ENCODE measurements at regions not wholly inside any gene's neighbourhood (a gene's known extent, or its start where the extent isn't known, plus 50 kb on each side); places are given as distances from the start of the nearest gene placed in this dataset.

- DNase-seq (ENCODE audit: low read depth in 1 of 2, low spot score in 1 of 2) = no peak
These were observed 360.4 kb downstream of the KLF5 start for GRCh38 chr13:73419186-73419585.

- DNase-seq (ENCODE audit: low read depth in 1 of 2, low spot score in 1 of 2) = no peak
These were observed 358.3 kb downstream of the KLF5 start for GRCh38 chr13:73417012-73417615.

GRCh38 chr13:73416093-73416492 lies 357.3 kb downstream of the KLF5 start:
- no peak for DNase-seq (ENCODE audit: low read depth in 1 of 2, low spot score in 1 of 2)

- no peak for DNase-seq (ENCODE audit: low read depth in 1 of 2, low spot score in 1 of 2)
These were observed 354.9 kb downstream of the KLF5 start for GRCh38 chr13:73413656-73414055.

GRCh38 chr13:73412933-73413332 lies 354.1 kb downstream of the KLF5 start:
- no peak for DNase-seq (ENCODE audit: low read depth in 1 of 2, low spot score in 1 of 2)

GRCh38 chr13:73411067-73411809 lies 352.4 kb downstream of the KLF5 start:
- no peak for DNase-seq (ENCODE audit: low read depth in 1 of 2, low spot score in 1 of 2)

GRCh38 chr13:73406454-73406853 lies 347.6 kb downstream of the KLF5 start:
- no peak for DNase-seq (ENCODE audit: low read depth in 1 of 2, low spot score in 1 of 2)

GRCh38 chr13:73404581-73404980 lies 345.8 kb downstream of the KLF5 start:
- DNase-seq (ENCODE audit: low read depth in 1 of 2, low spot score in 1 of 2) = no peak

GRCh38 chr13:73403355-73404120 lies 344.7 kb downstream of the KLF5 start:
- no peak for DNase-seq (ENCODE audit: low read depth in 1 of 2, low spot score in 1 of 2)

- no peak for DNase-seq (ENCODE audit: low read depth in 1 of 2, low spot score in 1 of 2)
These were observed 343.0 kb downstream of the KLF5 start for GRCh38 chr13:73401769-73402168.

- DNase-seq (ENCODE audit: low read depth in 1 of 2, low spot score in 1 of 2) = no peak
These were observed 340.8 kb downstream of the KLF5 start for GRCh38 chr13:73399347-73400216.

GRCh38 chr13:73397496-73398305 lies 338.9 kb downstream of the KLF5 start:
- no peak for DNase-seq (ENCODE audit: low read depth in 1 of 2, low spot score in 1 of 2)

- no peak for DNase-seq (ENCODE audit: low read depth in 1 of 2, low spot score in 1 of 2)
These were observed 335.3 kb downstream of the KLF5 start for GRCh38 chr13:73394066-73394465.

- DNase-seq (ENCODE audit: low read depth in 1 of 2, low spot score in 1 of 2) = no peak
These were observed 331.3 kb downstream of the KLF5 start for GRCh38 chr13:73390100-73390499.

- no peak for DNase-seq (ENCODE audit: low read depth in 1 of 2, low spot score in 1 of 2)
These were observed 329.8 kb downstream of the KLF5 start for GRCh38 chr13:73388586-73388985.

- DNase-seq (ENCODE audit: low read depth in 1 of 2, low spot score in 1 of 2) = no peak
These were observed 328.5 kb downstream of the KLF5 start for GRCh38 chr13:73387318-73387717.

GRCh38 chr13:73385848-73386247 lies 327.0 kb downstream of the KLF5 start:
- no peak for DNase-seq (ENCODE audit: low read depth in 1 of 2, low spot score in 1 of 2)

GRCh38 chr13:73372666-73373627 lies 314.1 kb downstream of the KLF5 start:
- no peak for DNase-seq (ENCODE audit: low read depth in 1 of 2, low spot score in 1 of 2)

GRCh38 chr13:73370066-73370465 lies 311.3 kb downstream of the KLF5 start:
- no peak for DNase-seq (ENCODE audit: low read depth in 1 of 2, low spot score in 1 of 2)
